Osteoblast (primary cell): ENCODE measurements at regions not wholly inside any gene's neighbourhood (a gene's known extent, or its start where the extent isn't known, plus 50 kb on each side); places are given as distances from the start of the nearest gene placed in this dataset.
A peak's percentile ranks its signal among the peaks of the same experiment; 100 is the strongest.

Experiments used
- DNase-seq: peaks from one replicate; pipeline ENCODE4 v3.0.0; 2011; ENCODE audit warnings: low spot score, mixed read lengths; ENCODE audit not compliant: insufficient read length; ENCODE audit errors: missing footprints
- H2AFZ ChIP-seq: 2 replicates; pipeline ENCODE4 v1.6.0; 2011; ENCODE audit warnings: mild to moderate bottlenecking, low read length
- H3K27ac ChIP-seq: 2 replicates; pipeline ENCODE4 v1.5.1; 2011; ENCODE audit warnings: mild to moderate bottlenecking, low read depth, low read length, moderate library complexity
- H3K27me3 ChIP-seq: 2 replicates; pipeline ENCODE4 v1.6.0; 2012; ENCODE audit warnings: mild to moderate bottlenecking, control low read depth, inconsistent platforms, low read length, moderate library complexity; ENCODE audit not compliant: insufficient read depth
- H3K36me3 ChIP-seq: 2 replicates; pipeline ENCODE4 v1.5.1; 2011; ENCODE audit warnings: mild to moderate bottlenecking, low read length, control low read depth, moderate library complexity; ENCODE audit not compliant: insufficient read depth
- H3K4me1 ChIP-seq: 2 replicates; pipeline ENCODE4 v1.5.1; 2011; ENCODE audit warnings: mild to moderate bottlenecking, low read length, control low read depth, moderate library complexity; ENCODE audit not compliant: insufficient read depth
- H3K4me2 ChIP-seq: 2 replicates; pipeline ENCODE4 v1.6.0; 2011; ENCODE audit warnings: mild to moderate bottlenecking, low read length; ENCODE audit not compliant: insufficient read depth
- H3K4me3 ChIP-seq: fragments of 200-600 bp; sonication (generic); 3 replicates; pipeline ENCODE4 v1.5.1; 2012; ENCODE audit warnings: mild to moderate bottlenecking, low read length, inconsistent platforms; ENCODE audit not compliant: insufficient read depth
- H3K79me2 ChIP-seq: 2 replicates; pipeline ENCODE4 v1.6.0; 2012; ENCODE audit warnings: mild to moderate bottlenecking, low read length, control low read depth, inconsistent platforms; ENCODE audit not compliant: insufficient read depth
- H3K9me3 ChIP-seq: 2 replicates; pipeline ENCODE4 v1.5.1; 2011; ENCODE audit warnings: low read depth, low read length, control low read depth
- H4K20me1 ChIP-seq: 2 replicates; pipeline ENCODE4 v1.6.0; 2012; ENCODE audit warnings: mild to moderate bottlenecking, low read length, control low read depth; ENCODE audit not compliant: insufficient read depth
- CTCF ChIP-seq: IDR thresholded peaks from 2 replicates; pipeline ENCODE4 v1.5.1; 2011; ENCODE audit warnings: mild to moderate bottlenecking, low read depth, low read length, moderate library complexity; ENCODE audit errors: extremely low read depth

GRCh38 chr6:151677404-151677803 lies 130.1 kb upstream of the ESR1 start:
- Histone ChIP-seq H3K27me3 (no peaks in the 10 kb centered on the region), H3K4me2 (no peak overlapping the region), H4K20me1 (no peaks in the 10 kb centered on the region), H2AFZ (no peak overlapping the region), H3K4me1 (peaks cover 15% of the 10 kb centered on the region), H3K79me2 (no peaks in the 10 kb centered on the region), H3K36me3 (no peaks in the 10 kb centered on the region), H3K27ac (no peak overlapping the region), H3K9me3 (no peaks in the 10 kb centered on the region), H3K4me3 (no peak overlapping the region)
- no peak for DNase-seq
- TF ChIP-seq CTCF: no peak

- Histone ChIP-seq H3K27me3 (no peaks in the 10 kb centered on the region), H3K4me3 (no peak overlapping the region), H3K79me2 (no peaks in the 10 kb centered on the region), H3K4me2 (no peak overlapping the region), H2AFZ (peak overlapping the region; percentile 47), H3K9me3 (no peaks in the 10 kb centered on the region), H3K4me1 (peaks cover 15% of the 10 kb centered on the region), H4K20me1 (no peaks in the 10 kb centered on the region), H3K27ac (peak overlapping the region; percentile 21), H3K36me3 (no peaks in the 10 kb centered on the region)
- no peak for TF ChIP-seq CTCF
- peak; percentile 82 for DNase-seq
Measured at GRCh38 chr6:151679081-151679480, 128.4 kb upstream of the ESR1 start.

GRCh38 chr6:151679941-151680340 lies 127.5 kb upstream of the ESR1 start:
- no peak overlapping the region for H3K4me2 ChIP-seq
- H3K27me3 ChIP-seq: no peaks in the 10 kb centered on the region
- DNase-seq: no peak
- no peak overlapping the region for H2AFZ ChIP-seq
- H3K27ac ChIP-seq: no peak overlapping the region
- no peaks in the 10 kb centered on the region for H3K36me3 ChIP-seq
- no peaks in the 10 kb centered on the region for H4K20me1 ChIP-seq
- TF ChIP-seq CTCF: no peak
- peaks cover 15% of the 10 kb centered on the region for H3K4me1 ChIP-seq
- H3K4me3 ChIP-seq: no peak overlapping the region
- H3K79me2 ChIP-seq: no peaks in the 10 kb centered on the region
- no peaks in the 10 kb centered on the region for H3K9me3 ChIP-seq

GRCh38 chr6:151680846-151681432 lies 126.5 kb upstream of the ESR1 start:
- no peaks in the 10 kb centered on the region for H3K9me3 ChIP-seq
- H3K27me3 ChIP-seq: no peaks in the 10 kb centered on the region
- DNase-seq: peak; percentile 31
- no peak for TF ChIP-seq CTCF
- H3K4me2 ChIP-seq: peak overlapping the region; percentile 91
- no peak overlapping the region for H3K27ac ChIP-seq
- no peaks in the 10 kb centered on the region for H3K79me2 ChIP-seq
- H3K36me3 ChIP-seq: no peaks in the 10 kb centered on the region
- peak overlapping the region; percentile 69 for H3K4me3 ChIP-seq
- no peaks in the 10 kb centered on the region for H4K20me1 ChIP-seq
- H3K4me1 ChIP-seq: peaks cover 15% of the 10 kb centered on the region
- H2AFZ ChIP-seq: peak overlapping the region; percentile 95
